AG10803 (cell line): ENCODE measurements at regions not wholly inside any gene's neighbourhood (a gene's known extent, or its start where the extent isn't known, plus 50 kb on each side); places are given as distances from the start of the nearest gene placed in this dataset.

Experiments
- DNase-seq: peaks from one replicate; pipeline ENCODE4 v3.0.0; 2010; ENCODE audit warnings: low read depth
- H3K4me3 ChIP-seq: 2 replicates; pipeline ENCODE4 v1.5.1; 2011; ENCODE audit warnings: mild to moderate bottlenecking, low read length, control low read depth
- TF ChIP-seq, protein P1 (sequence below): conservative IDR thresholded peaks from 2 replicates; pipeline ENCODE4 v1.5.1; 2011; ENCODE audit warnings: mild to moderate bottlenecking, low read length, control low read depth, inconsistent platforms

DNA sequence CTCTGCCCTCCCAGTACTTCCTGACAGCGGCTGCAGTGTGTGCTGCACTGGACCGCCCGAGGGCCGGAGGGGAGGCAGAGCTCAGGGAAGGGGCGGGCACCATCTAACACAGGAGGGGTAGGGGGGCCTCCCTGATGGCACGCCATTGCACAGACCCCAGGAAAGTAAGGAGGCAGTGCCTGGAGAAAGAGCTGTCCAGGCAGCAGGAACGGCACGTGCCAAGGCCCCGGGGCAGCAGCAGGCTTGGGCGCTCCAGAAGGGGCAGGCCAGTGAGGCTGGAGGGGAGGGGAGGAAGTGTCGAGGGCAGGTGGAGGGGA is 110.7 kb downstream of the CRYAA start:
- DNase-seq, result no peak
- TF ChIP-seq, protein P1, sequence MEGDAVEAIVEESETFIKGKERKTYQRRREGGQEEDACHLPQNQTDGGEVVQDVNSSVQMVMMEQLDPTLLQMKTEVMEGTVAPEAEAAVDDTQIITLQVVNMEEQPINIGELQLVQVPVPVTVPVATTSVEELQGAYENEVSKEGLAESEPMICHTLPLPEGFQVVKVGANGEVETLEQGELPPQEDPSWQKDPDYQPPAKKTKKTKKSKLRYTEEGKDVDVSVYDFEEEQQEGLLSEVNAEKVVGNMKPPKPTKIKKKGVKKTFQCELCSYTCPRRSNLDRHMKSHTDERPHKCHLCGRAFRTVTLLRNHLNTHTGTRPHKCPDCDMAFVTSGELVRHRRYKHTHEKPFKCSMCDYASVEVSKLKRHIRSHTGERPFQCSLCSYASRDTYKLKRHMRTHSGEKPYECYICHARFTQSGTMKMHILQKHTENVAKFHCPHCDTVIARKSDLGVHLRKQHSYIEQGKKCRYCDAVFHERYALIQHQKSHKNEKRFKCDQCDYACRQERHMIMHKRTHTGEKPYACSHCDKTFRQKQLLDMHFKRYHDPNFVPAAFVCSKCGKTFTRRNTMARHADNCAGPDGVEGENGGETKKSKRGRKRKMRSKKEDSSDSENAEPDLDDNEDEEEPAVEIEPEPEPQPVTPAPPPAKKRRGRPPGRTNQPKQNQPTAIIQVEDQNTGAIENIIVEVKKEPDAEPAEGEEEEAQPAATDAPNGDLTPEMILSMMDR, result no peak
- no peak overlapping the region for H3K4me3 ChIP-seq

DNA sequence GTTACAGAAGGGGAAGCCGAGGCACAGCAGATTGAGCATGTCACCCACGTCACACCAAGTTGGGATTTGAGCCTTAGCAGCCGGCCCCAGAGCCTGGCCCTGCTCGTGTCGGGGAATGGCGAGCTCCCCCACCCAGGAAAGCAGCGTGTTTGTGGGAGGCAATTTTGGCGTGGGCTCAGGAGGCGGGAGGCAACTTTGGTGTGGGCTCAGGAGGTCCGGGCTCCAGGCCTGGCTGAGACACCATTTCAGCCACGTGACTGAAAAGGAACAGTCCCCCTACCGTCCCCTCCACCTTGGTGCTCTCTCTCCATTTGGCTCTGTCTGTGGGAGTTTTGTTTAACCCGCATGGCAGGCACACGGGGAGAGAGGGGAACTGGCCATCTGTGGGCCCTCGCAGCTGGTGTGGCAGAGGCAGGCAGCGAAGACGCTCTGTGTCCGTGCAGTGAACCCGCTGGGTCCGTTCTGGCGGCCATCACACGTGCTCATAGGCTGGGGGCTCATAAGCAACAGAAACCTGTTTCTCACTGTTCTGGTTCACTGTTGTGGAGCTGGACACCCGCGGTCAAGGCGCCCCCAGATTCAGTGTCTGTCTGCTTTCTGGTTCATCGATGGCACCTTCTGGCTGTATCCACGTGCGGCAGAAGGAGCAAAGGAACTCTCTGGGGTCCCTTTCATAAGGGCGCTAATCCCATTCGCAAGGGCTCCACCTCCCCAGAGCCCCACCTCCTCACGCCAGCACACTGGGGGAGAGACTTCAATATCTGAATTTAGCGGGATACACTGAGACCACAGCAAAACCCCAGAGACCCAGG is 110.2 kb downstream of the CRYAA start:
- no peak overlapping the region for H3K4me3 ChIP-seq
- no peak for DNase-seq
- TF ChIP-seq, protein P1, result no peak

DNA sequence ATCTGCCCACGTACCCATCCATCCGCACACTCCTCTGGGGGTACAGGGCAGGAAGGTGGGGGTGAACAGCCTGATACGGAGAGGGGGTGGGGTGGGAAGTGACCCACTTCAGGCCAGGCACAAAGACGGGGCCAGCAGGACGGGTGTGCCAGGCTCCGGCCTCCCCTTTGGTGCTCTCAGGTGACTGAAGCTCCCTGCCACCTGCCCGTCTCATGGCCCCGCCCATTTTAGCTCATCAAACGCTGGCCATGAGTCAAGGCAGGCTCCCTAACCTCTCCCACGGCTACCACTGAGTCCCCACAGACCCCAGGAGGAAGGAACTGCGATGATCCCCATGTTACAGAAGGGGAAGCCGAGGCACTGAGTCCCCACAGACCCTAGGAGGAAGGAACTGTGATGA is 109.6 kb downstream of the CRYAA start:
- no peak overlapping the region for H3K4me3 ChIP-seq
- no peak for DNase-seq
- TF ChIP-seq, protein P1, result no peak

DNA sequence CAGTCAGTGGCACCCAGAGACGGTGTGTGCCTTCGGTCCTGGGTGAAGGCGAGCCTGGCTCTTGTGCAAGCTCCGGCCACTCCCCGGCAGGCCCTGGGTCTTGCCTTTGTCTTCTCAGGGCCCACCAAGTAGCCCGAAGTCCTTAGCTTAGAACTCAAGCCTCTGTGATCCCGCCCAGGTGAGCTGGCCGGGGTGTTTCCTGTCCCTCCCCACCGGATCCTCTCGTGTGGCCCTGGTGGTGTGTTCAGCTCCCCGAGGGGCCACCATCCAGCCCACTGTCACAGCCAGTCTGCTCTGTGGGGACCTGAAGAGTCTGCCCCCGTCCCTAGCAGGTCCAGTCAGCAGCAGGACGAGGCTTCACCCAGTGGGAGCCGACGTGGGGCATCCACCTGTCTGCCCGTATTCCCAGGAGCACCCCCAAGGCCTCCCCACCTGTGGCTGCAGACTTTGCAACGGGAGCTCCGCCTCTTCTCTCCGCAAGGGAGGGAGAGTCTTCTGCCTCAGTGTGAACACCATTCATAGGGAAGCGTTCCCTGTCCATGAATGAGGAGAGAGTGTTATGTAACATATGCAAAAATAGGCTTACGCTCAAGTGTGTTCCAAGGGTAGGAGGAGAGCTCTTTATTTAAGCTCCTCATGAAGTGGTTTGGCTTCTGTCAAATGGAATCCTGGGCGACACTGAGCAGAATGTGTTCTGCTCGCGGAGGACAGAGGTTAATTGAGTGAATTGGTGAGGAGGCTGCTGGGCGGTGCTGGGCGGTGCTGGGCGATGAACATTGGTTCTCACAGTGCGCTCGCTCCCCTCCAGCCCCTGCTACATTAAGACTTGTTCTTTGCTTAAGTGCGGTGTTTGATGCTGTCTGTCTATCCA is 108.9 kb downstream of the CRYAA start:
- TF ChIP-seq, protein P1, result no peak
- DNase-seq, result peak; percentile 3
- no peak overlapping the region for H3K4me3 ChIP-seq

DNA sequence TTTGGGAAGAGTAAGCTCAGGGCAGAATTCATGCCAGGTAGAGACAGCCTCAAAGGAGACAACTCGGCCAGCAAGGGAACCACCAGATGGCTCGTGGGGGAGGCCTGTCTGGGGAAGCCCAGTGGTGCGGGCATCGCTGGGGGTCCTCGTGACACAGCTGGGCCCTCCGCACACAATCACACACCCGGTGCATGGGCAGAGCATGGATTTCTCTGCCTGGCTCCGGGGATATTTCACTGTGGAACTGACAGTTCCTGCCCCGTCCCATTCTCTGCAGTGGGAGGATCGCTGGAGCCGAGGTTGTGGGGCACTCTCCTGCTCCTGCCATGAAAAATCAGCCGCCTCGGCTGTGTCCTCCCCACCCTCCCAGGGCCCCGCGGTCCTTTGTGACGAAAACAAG is 108.0 kb downstream of the CRYAA start:
- TF ChIP-seq, protein P1, result no peak
- DNase-seq, result no peak
- no peak overlapping the region for H3K4me3 ChIP-seq

DNA sequence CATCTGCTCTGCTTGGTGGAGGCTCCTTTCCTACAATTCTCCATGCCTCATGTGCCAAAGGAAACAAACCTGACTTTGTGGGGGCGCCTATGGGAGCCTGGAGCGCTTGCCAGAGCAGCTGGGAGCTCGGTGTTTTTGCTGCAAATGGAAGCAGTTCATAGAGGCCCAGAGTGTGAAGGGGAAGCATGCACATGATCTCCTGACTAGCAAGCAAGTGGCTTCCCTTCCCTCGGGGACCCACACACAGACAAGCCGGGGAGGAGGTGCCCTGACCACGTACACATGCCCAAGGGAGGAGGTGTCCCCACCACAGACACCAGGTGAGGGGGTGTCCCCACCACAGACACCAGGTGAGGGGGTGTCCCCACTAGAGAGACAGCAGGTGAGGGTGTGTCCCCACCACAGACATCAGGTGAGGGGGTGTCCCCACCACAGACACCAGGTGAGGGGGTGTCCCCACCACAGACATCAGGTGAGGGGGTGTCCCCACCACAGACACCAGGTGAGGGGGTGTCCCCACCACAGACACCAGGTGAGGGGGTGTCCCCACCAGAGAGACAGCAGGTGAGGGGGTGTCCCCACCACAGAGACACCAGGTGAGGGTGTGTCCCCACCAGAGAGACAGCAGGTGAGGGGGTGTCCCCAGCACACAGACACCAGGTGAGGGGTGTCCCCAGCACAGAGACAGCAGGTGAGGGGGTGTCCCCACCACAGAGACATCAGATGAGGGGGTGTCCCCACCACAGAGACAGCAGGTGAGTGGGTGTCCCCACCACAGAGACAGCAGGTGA is 106.8 kb downstream of the CRYAA start:
- DNase-seq, result no peak
- TF ChIP-seq, protein P1, result no peak
- no peak overlapping the region for H3K4me3 ChIP-seq
